Heart left ventricle (tissue), 16 donors: ENCODE measurements at regions not wholly inside any gene's neighbourhood (a gene's known extent, or its start where the extent isn't known, plus 50 kb on each side); places are given as distances from the start of the nearest gene placed in this dataset.

ENCODE experiments used
- ATAC-seq, 4 donors: fragments of 200-7000 bp; cut with Tn5 transposase; one replicate each; pipeline ENCODE4 v1.9.1; 2020 to 2022; ENCODE audit warnings: moderate library complexity in 4 of 4, mild to moderate bottlenecking in 3 of 4, moderate number of reproducible peaks in 1 of 4
- DNase-seq, 5 donors: peaks; one replicate each; pipeline ENCODE4 v3.0.0-alpha.2; 2020
- H3K27ac ChIP-seq, 12 donors: fragments of 200-600 bp; sonication (generic) in 4 of 12; one replicate each; pipeline versions ENCODE4 v1.5.0 to v1.8.0; 2016 to 2022; ENCODE audit warnings: mild to moderate bottlenecking in 2 of 12
- H3K27me3 ChIP-seq, 9 donors: fragments of 200-600 bp; sonication (generic) in 2 of 9; one replicate each; pipeline versions ENCODE4 v1.5.1 to v1.8.0; 2016 to 2022; ENCODE audit warnings: mild to moderate bottlenecking in 3 of 9
- H3K36me3 ChIP-seq, 9 donors: fragments of 200-600 bp; sonication (generic) in 2 of 9; one replicate each; pipeline versions ENCODE4 v1.5.0 to v1.8.0; 2018 to 2022; ENCODE audit warnings: mild to moderate bottlenecking in 2 of 9
- H3K4me1 ChIP-seq, 12 donors: fragments of 200-600 bp; sonication (generic) in 4 of 12; one replicate each; pipeline versions ENCODE4 v1.5.0 to v1.8.0; 2016 to 2022; ENCODE audit warnings: mild to moderate bottlenecking in 3 of 12
- H3K4me3 ChIP-seq, 12 donors: fragments of 200-600 bp; sonication (generic) in 4 of 12; one replicate each; pipeline versions ENCODE4 v1.5.0 to v1.8.0; 2017 to 2022; ENCODE audit warnings: mild to moderate bottlenecking in 9 of 12, moderate library complexity in 4 of 12
- H3K9me3 ChIP-seq, 12 donors: fragments of 200-600 bp; sonication (generic) in 4 of 12; one replicate each; pipeline versions ENCODE4 v1.5.0 to v1.8.0; 2016 to 2022; ENCODE audit warnings: mild to moderate bottlenecking in 1 of 12
- CTCF ChIP-seq, 12 donors: fragments of 200-600 bp; sonication (generic) in 4 of 12; IDR thresholded peaks; one replicate each; pipeline versions ENCODE4 v1.5.0 to v1.8.0; 2018 to 2022; ENCODE audit warnings: antibody characterized with exemption in 12 of 12, mild to moderate bottlenecking in 5 of 12
- POLR2A ChIP-seq, 2 donors: fragments of 450-650 bp; IDR thresholded peaks; one replicate each; pipeline ENCODE4 v1.6.1; 2017; ENCODE audit warnings: antibody characterized with exemption in 2 of 2, mild to moderate bottlenecking in 2 of 2, moderate library complexity in 2 of 2
- WGBS, 4 donors: extraction: QIAGEN DNeasy Blood & Tissue Kit in 2 of 4; methylation state at CpG; one replicate each; pipeline versions ENCODE4 v1.1.5 to v1.1.7; 2013 to 2018; 5-methylcytosine and 5-hydroxymethylcytosine counted together
- intact Hi-C, 10 donors: fragments of 100-400 bp; cut with DNase I; formaldehyde crosslinking; loops; one replicate each; pipeline versions ENCODE4 v1.11.1 to v1.14.2; 2022
- donor health status: ischemic (EF 13 %, LVEDD 7.1; RV severe dilation, severe dysfunction).
- donor health status: healthy with polysubstance abuse.
- donor health status: DM: no; HTN: yes; CAD: no.
- donor health status: DM: no; HTN: no; CAD: no.
- donor health status: ischemic (EF 25% LVEDD 6.9; RV normal size, moderate dysfunction).
- donor health status: ischemic (EF 25% LVEDD 5.7; RV mildly dilated, moderate dysfunction).
- donor health status: healthy.
- donor health status: DM: yes; HTN: yes; CAD: no.
- donor health status: ischemic (EF 35%, LVEDD 5.7; RV mildly dilated, moderate dysfunction).
- donor health status: nonischemic (EF 11% LVEDD 7.7; RV severe dilation, severe dysfunction).
- donor health status: DM: yes; HTN: yes; CAD: no.
- donor health status: PGD.
- donor health status: ischemic (EF 29% LVEDD 5.4; RV normal size, mild dysfunction).
- donor health status: nonischemic (EF 23%, LVEDD 6.1; RV moderate dilation, normal function).

- intact Hi-C loops = no loop called here
- ATAC-seq = no peak
- TF ChIP-seq POLR2A (IDR thresholded peaks at IDR 0.05) (no peak), CTCF (IDR thresholded peaks at IDR 0.05) (no peak)
Measured at GRCh38 chr10:47061776-47062175, 150.5 kb downstream of the PTPN20 start.

GRCh38 chr10:47062441-47063200, 151.4 kb downstream of the PTPN20 start:
- H3K36me3 ChIP-seq = no peaks in the 10 kb centered on the region

More at GRCh38 chr10:47061776-47062175, 150.5 kb downstream of the PTPN20 start:
- Histone ChIP-seq H3K9me3 (no peaks in the 10 kb centered on the region), H3K27ac (no peak overlapping the region), H3K4me1 (peaks cover 0 to 4% (median 0%) of the 10 kb centered on the region in 12 donors), H3K27me3 (peaks cover 0 to 5% (median 0%) of the 10 kb centered on the region in 9 donors), H3K36me3 (no peaks in the 10 kb centered on the region), H3K4me3 (no peak overlapping the region)
- WGBS, 4 donors = 84 to 93% (median 92%) methylated on average over 3 of the region's 3 CpGs
- no peak for DNase-seq

GRCh38 chr10:47063858-47064257, 152.6 kb downstream of the PTPN20 start:
- WGBS, 4 donors = 72 to 89% (median 83%) methylated on average over 1 of the region's 1 CpG
- Histone ChIP-seq H3K4me1 (peaks cover 0 to 4% (median 0%) of the 10 kb centered on the region in 12 donors), H3K27ac (no peak overlapping the region), H3K9me3 (no peaks in the 10 kb centered on the region), H3K36me3 (no peaks in the 10 kb centered on the region), H3K4me3 (no peak overlapping the region), H3K27me3 (peaks cover 0 to 5% (median 0%) of the 10 kb centered on the region in 9 donors)
- ATAC-seq (no peak), DNase-seq (no peak)
- TF ChIP-seq CTCF (IDR thresholded peaks at IDR 0.05) = no peak
- no peak for TF ChIP-seq POLR2A (IDR thresholded peaks at IDR 0.05)
- intact Hi-C loops = no loop called here

More at GRCh38 chr10:47062441-47063200, 151.4 kb downstream of the PTPN20 start:
- intact Hi-C loops = no loop called here
- DNase-seq = no peak
- H3K27ac ChIP-seq = no peak overlapping the region
- H3K9me3 ChIP-seq = no peaks in the 10 kb centered on the region
- H3K4me1 ChIP-seq = peaks cover 0 to 4% (median 0%) of the 10 kb centered on the region in 12 donors
- no peak for ATAC-seq
- 53 to 64% (median 59%) methylated on average over 12 of the region's 12 CpGs for WGBS, 4 donors
- H3K4me3 ChIP-seq = no peak overlapping the region
- H3K27me3 ChIP-seq = peaks cover 0 to 5% (median 0%) of the 10 kb centered on the region in 9 donors
- TF ChIP-seq CTCF (IDR thresholded peaks at IDR 0.05) = peak in 2 of 12 donors; percentile 14 to 23
- TF ChIP-seq POLR2A (IDR thresholded peaks at IDR 0.05) = no peak

- Histone ChIP-seq H3K9me3 (no peaks in the 10 kb centered on the region), H3K4me1 (peaks cover 0 to 4% (median 0%) of the 10 kb centered on the region in 12 donors), H3K36me3 (no peaks in the 10 kb centered on the region), H3K27ac (no peak overlapping the region), H3K4me3 (no peak overlapping the region), H3K27me3 (peaks cover 0 to 5% (median 0%) of the 10 kb centered on the region in 9 donors)
- no peak for ATAC-seq
- no peak for TF ChIP-seq POLR2A (IDR thresholded peaks at IDR 0.05)
- no peak for TF ChIP-seq CTCF (IDR thresholded peaks at IDR 0.05)
- no peak for DNase-seq
- 52 to 68% (median 63%) methylated on average over 4 of the region's 4 CpGs for WGBS, 4 donors
- intact Hi-C loops = no loop called here
Measured at GRCh38 chr10:47065903-47066302, 154.7 kb downstream of the PTPN20 start.
